ENCODE measurements at regions not wholly inside any gene's neighbourhood (a gene's known extent, or its start where the extent isn't known, plus 50 kb on each side); places are given as distances from the start of the nearest gene placed in this dataset.

- Histone ChIP-seq H3K9ac (ENCODE audit: insufficient read depth in 1 of 2, low read depth in 2 of 2, low read length in 2 of 2) (no peak overlapping the region), H3K4me1 (replicated peaks in 1 of 2; ENCODE audit: control insufficient read depth in 2 of 2, insufficient read depth in 2 of 2, low read length in 2 of 2) (no peaks in the 10 kb centered on the region), H3K9me1 (ENCODE audit: control insufficient read depth, insufficient read depth, low read length) (no peaks in the 10 kb centered on the region), H3K27ac (ENCODE audit: extremely low read depth, low read depth, low read length) (no peak overlapping the region), H3K4me3 (no peak overlapping the region), H3K27me3 (ENCODE audit: control insufficient read depth in 2 of 2, insufficient read depth in 2 of 2, low read length in 2 of 2) (no peaks in the 10 kb centered on the region), H3K79me2 (ENCODE audit: control insufficient read depth, insufficient read depth, low read length) (no peaks in the 10 kb centered on the region), H3K4me2 (ENCODE audit: insufficient read depth, low read length) (no peak overlapping the region), H3K36me3 (ENCODE audit: control insufficient read depth, insufficient read depth, low read length) (no peaks in the 10 kb centered on the region), H3K9me3 (replicated peaks; ENCODE audit: control insufficient read depth, insufficient read depth, low read depth, low read length) (no peaks in the 10 kb centered on the region), H2AFZ (ENCODE audit: low read depth, low read length) (no peak overlapping the region), H4K20me1 (replicated peaks; ENCODE audit: control insufficient read depth, insufficient read depth, low read length) (no peaks in the 10 kb centered on the region)
- ATAC-seq (no peak), FAIRE-seq (no peak), DNase-seq (ENCODE audit: extremely low read depth in 1 of 4, low spot score in 3 of 4) (no peak)
- CTCF ChIA-PET (ENCODE audit: low intra/inter-chr PET ratio) = no interaction called here
- in situ Hi-C loops (cut with MboI) = no loop called here
- TF ChIP-seq RBM34 (IDR thresholded peaks at IDR 0.05; ENCODE audit: borderline replicate concordance, insufficient read depth, low read length) (no peak), ZNF449 (CRISPR knock-in tag; IDR thresholded peaks at IDR 0.05) (no peak), ZNF785 (CRISPR knock-in tag; IDR thresholded peaks at IDR 0.05) (no peak), SRSF9 (IDR thresholded peaks at IDR 0.05; ENCODE audit: borderline replicate concordance, low read depth, low read length) (no peak)
- WGBS (ENCODE audit: insufficient coverage, low coverage, missing lambda C conversion rate) = 2% methylated on average over 5 of the region's 5 CpGs
- no TSS peak for BruUV-seq (replicated peaks)
- POLR2A ChIA-PET = no interaction called here
- intact Hi-C loops (cut with micrococcal nuclease) = no loop called here
Measured at GRCh38 chr3:82202269-82202668, 440.8 kb upstream of the GBE1 start.

- no peaks in the 10 kb centered on the region for H3K79me2 ChIP-seq (ENCODE audit: control insufficient read depth, insufficient read depth, low read length)
- intact Hi-C loops (cut with micrococcal nuclease) (no loop called here), in situ Hi-C loops (cut with MboI) (no loop called here)
- H3K9ac ChIP-seq (ENCODE audit: insufficient read depth in 1 of 2, low read depth in 2 of 2, low read length in 2 of 2) = no peak overlapping the region
- ChIA-PET CTCF (ENCODE audit: low intra/inter-chr PET ratio) (interaction anchor here (0.6 kb wide), 1 partner anchor 464 kb away, joined by 5 read pairs; no protein-coding TSS in a partner anchor), POLR2A (no interaction called here)
- H4K20me1 ChIP-seq (replicated peaks; ENCODE audit: control insufficient read depth, insufficient read depth, low read length) = no peaks in the 10 kb centered on the region
- no peak for FAIRE-seq
- no peaks in the 10 kb centered on the region for H3K4me1 ChIP-seq (replicated peaks in 1 of 2; ENCODE audit: control insufficient read depth in 2 of 2, insufficient read depth in 2 of 2, low read length in 2 of 2)
- H3K4me2 ChIP-seq (ENCODE audit: insufficient read depth, low read length) = no peak overlapping the region
- no peaks in the 10 kb centered on the region for H3K9me1 ChIP-seq (ENCODE audit: control insufficient read depth, insufficient read depth, low read length)
- no peaks in the 10 kb centered on the region for H3K9me3 ChIP-seq (replicated peaks; ENCODE audit: control insufficient read depth, insufficient read depth, low read depth, low read length)
- no peaks in the 10 kb centered on the region for H3K36me3 ChIP-seq (ENCODE audit: control insufficient read depth, insufficient read depth, low read length)
- BruUV-seq (replicated peaks) = no TSS peak
- H2AFZ ChIP-seq (ENCODE audit: low read depth, low read length) = no peak overlapping the region
- DNase-seq (ENCODE audit: extremely low read depth in 1 of 4, low spot score in 3 of 4) = no peak
- no peak overlapping the region for H3K4me3 ChIP-seq
- no peak overlapping the region for H3K27ac ChIP-seq (ENCODE audit: extremely low read depth, low read depth, low read length)
- no peaks in the 10 kb centered on the region for H3K27me3 ChIP-seq (ENCODE audit: control insufficient read depth in 2 of 2, insufficient read depth in 2 of 2, low read length in 2 of 2)
- no peak for ATAC-seq
- WGBS (ENCODE audit: insufficient coverage, low coverage, missing lambda C conversion rate) = no CpG with 5 or more reads among the region's 2 CpGs
- no peak for TF ChIP-seq ZFX (CRISPR knock-in tag; IDR thresholded peaks at IDR 0.05)
- no peak for TF ChIP-seq NR2C1 (IDR thresholded peaks at IDR 0.05)
- no peak for TF ChIP-seq NR2C1 (tag; IDR thresholded peaks at IDR 0.05)
- no peak for TF ChIP-seq PTRF (tag; IDR thresholded peaks at IDR 0.05)
- TF ChIP-seq CTCFL (IDR thresholded peaks at IDR 0.05; ENCODE audit: borderline replicate concordance, insufficient read depth, low read depth, low read length, poor library complexity, severe bottlenecking) = no peak
- no peak for TF ChIP-seq ARID3B (CRISPR knock-in tag; IDR thresholded peaks at IDR 0.05; ENCODE audit: borderline replicate concordance)
- no peak for TF ChIP-seq MIER1 (IDR thresholded peaks at IDR 0.05; ENCODE audit: low read depth)
Measured at GRCh38 chr3:82201316-82201715, 439.9 kb upstream of the GBE1 start.
